ENCODE measurements at regions not wholly inside any gene's neighbourhood (a gene's known extent, or its start where the extent isn't known, plus 50 kb on each side); places are given as distances from the start of the nearest gene placed in this dataset.
A peak's percentile ranks its signal among the peaks of the same experiment; 100 is the strongest.

DNA sequence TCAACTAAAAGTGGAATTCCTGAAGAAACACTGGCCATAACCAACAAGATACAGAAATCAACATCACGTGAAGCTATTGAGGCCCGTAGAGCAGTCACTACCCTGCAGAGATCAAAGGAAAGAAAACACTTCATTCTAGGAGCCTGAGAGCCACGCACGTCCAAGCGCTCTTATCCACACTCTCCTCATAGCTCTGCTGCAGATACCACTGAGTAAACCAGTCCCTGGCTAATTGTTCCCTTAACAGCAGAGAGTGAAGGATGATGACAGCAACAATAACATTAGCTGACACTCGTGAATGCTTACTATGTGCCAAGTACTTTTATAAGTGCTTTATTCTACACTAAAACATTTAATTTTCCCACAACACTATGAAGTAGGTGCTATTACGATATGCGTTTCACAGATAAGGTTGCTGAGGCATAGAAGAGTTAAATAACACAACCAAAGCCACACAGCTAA lies 271.0 kb upstream of the GADL1 start:
- no peaks in the 10 kb centered on the region for H3K9me2 ChIP-seq (ENCODE audit: insufficient read depth)
- H3K9me3 ChIP-seq (ENCODE audit: low read depth) = no peaks in the 10 kb centered on the region
- DNase-seq = peak; percentile 36
- 21 to 22% methylated on average over 8 of the region's 8 CpGs for WGBS, 2 experiments (ENCODE audit: low coverage in 1 of 2, low lambda C conversion rate in 2 of 2, missing lambda C conversion rate in 2 of 2)
- peak overlapping the region; percentile 56 for H3K27ac ChIP-seq
- no peaks in the 10 kb centered on the region for H3K27me3 ChIP-seq (replicated peaks; ENCODE audit: insufficient read depth)
- H2AFZ ChIP-seq = peak overlapping the region; percentile 55
- peak overlapping the region; percentile 70 for H3K4me2 ChIP-seq (ENCODE audit: unreplicated experiment)
- no peaks in the 10 kb centered on the region for H4K20me1 ChIP-seq (ENCODE audit: insufficient read depth)
- H3K79me2 ChIP-seq (ENCODE audit: insufficient read depth) = no peaks in the 10 kb centered on the region
- H3K4me1 ChIP-seq (ENCODE audit: insufficient read depth) = peaks cover 35% of the 10 kb centered on the region
- in situ Hi-C loops (cut with MboI) = no loop called here
- peak overlapping the region; percentile 23; the same call in 1 of the 2 replicates for H3K9ac ChIP-seq
- TF ChIP-seq EZH2 (IDR thresholded peaks at IDR 0.05; ENCODE audit: insufficient read depth, poor library complexity, severe bottlenecking) (no peak), EZH2phosphoT487 (IDR thresholded peaks at IDR 0.05; ENCODE audit: insufficient read depth, low read depth) (no peak)
- peak overlapping the region; percentile 25 for H3K4me3 ChIP-seq
- no peaks in the 10 kb centered on the region for H3K36me3 ChIP-seq (ENCODE audit: low read depth)
- peaks cover 26% of the 10 kb centered on the region for H3F3A ChIP-seq (ENCODE audit: insufficient read depth)

DNA sequence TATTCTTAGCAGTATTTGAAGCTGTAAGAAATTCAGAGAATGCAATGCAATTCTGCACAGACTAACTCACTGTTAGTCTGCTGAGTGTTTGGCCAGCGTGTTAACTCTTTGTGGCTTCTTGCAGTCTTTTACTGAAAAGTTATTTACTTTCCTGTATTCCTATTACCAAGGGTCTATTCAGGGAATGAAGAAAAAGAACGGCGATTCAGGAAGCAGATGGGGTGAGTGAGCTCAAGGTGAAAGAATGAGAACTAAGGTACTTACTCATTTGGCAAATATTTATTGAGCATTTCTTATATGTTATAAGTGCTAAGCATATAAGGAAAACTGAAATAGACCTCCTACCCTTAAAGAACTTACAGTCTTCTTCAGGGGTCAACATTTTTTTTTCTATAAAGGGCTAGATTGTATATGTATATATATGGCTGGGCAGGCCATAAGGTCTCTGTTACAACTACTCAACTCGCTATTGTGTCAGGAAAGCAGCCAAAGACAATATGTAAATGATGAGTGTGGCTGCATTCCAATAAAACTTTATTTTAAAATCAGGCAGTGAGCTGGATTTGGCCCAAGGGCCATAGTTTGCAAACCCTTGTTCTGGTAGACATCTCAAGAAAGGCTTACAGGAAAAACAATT lies 271.9 kb upstream of the GADL1 start:
- peaks cover 45% of the 10 kb centered on the region for H3K4me1 ChIP-seq (ENCODE audit: insufficient read depth)
- peak overlapping the region; percentile 70 for H3K4me2 ChIP-seq (ENCODE audit: unreplicated experiment)
- WGBS, 2 experiments (ENCODE audit: low coverage in 1 of 2, low lambda C conversion rate in 2 of 2, missing lambda C conversion rate in 2 of 2) = 32 to 38% methylated on average over 4 of the region's 4 CpGs
- peak overlapping the region; percentile 23; the same call in 1 of the 2 replicates for H3K9ac ChIP-seq
- no peaks in the 10 kb centered on the region for H3K9me2 ChIP-seq (ENCODE audit: insufficient read depth)
- peak overlapping the region; percentile 56 for H3K27ac ChIP-seq
- H3K36me3 ChIP-seq (ENCODE audit: low read depth) = no peaks in the 10 kb centered on the region
- peak overlapping the region; percentile 55 for H2AFZ ChIP-seq
- H4K20me1 ChIP-seq (ENCODE audit: insufficient read depth) = no peaks in the 10 kb centered on the region
- DNase-seq = peak; percentile 66
- in situ Hi-C loops (cut with MboI) = no loop called here
- H3K4me3 ChIP-seq = peak overlapping the region; percentile 25
- no peaks in the 10 kb centered on the region for H3K9me3 ChIP-seq (ENCODE audit: low read depth)
- peaks cover 31% of the 10 kb centered on the region for H3F3A ChIP-seq (ENCODE audit: insufficient read depth)
- no peaks in the 10 kb centered on the region for H3K79me2 ChIP-seq (ENCODE audit: insufficient read depth)
- no peak for TF ChIP-seq EZH2 (IDR thresholded peaks at IDR 0.05; ENCODE audit: insufficient read depth, poor library complexity, severe bottlenecking)
- TF ChIP-seq EZH2phosphoT487 (IDR thresholded peaks at IDR 0.05; ENCODE audit: insufficient read depth, low read depth) = no peak
- H3K27me3 ChIP-seq (replicated peaks; ENCODE audit: insufficient read depth) = no peaks in the 10 kb centered on the region

- Histone ChIP-seq H3K4me2 (ENCODE audit: unreplicated experiment) (no peak overlapping the region), H3K4me1 (ENCODE audit: insufficient read depth) (peaks cover 57% of the 10 kb centered on the region), H2AFZ (no peak overlapping the region), H3K9ac (no peak overlapping the region), H4K20me1 (ENCODE audit: insufficient read depth) (no peaks in the 10 kb centered on the region), H3K79me2 (ENCODE audit: insufficient read depth) (no peaks in the 10 kb centered on the region), H3K27me3 (replicated peaks; ENCODE audit: insufficient read depth) (no peaks in the 10 kb centered on the region), H3K9me2 (ENCODE audit: insufficient read depth) (no peaks in the 10 kb centered on the region), H3F3A (ENCODE audit: insufficient read depth) (peaks cover 40% of the 10 kb centered on the region), H3K36me3 (ENCODE audit: low read depth) (no peaks in the 10 kb centered on the region), H3K27ac (no peak overlapping the region), H3K4me3 (no peak overlapping the region), H3K9me3 (ENCODE audit: low read depth) (no peaks in the 10 kb centered on the region)
- no peak for DNase-seq
- TF ChIP-seq EZH2phosphoT487 (IDR thresholded peaks at IDR 0.05; ENCODE audit: insufficient read depth, low read depth) = no peak
- TF ChIP-seq EZH2 (IDR thresholded peaks at IDR 0.05; ENCODE audit: insufficient read depth, poor library complexity, severe bottlenecking) = no peak
- in situ Hi-C loops (cut with MboI) = no loop called here
- 95 to 100% methylated on average over 3 of the region's 3 CpGs for WGBS, 2 experiments (ENCODE audit: low coverage in 1 of 2, low lambda C conversion rate in 2 of 2, missing lambda C conversion rate in 2 of 2)
Measured at GRCh38 chr3:31167666-31168065, 273.2 kb upstream of the GADL1 start.

DNA sequence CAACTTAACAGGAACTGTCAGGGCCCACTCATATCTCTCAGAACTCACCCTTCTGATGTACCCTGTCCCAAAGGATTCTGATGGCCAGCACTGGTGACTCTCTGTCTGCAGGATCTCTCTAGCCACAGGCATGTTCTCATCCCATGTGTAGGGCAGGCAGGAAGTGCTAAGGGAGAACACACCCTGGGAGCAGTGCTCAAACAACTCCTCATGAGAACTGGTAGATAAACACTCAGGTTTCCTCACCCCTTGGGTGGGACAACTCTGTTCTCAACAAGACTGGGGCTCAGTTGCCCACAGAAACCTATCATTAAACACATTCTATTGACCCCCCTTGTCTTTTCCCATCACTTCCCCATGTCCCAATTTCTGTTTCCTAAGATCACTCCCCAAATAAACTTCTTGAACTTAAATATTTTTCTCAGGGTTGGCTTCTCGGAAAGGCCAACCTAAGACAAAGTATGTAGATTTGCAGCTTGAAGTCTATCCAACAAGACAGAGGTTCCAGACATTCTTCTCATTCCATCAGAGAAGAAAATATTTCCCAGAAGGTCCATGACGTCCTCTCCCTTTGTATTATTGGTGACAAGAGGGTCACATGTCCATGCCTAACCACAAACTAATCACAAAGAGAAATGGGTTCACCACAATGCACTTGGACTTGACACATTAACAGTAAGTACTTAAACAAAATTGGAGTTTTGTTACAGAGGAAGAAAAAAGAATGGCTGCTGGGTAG lies 276.6 kb upstream of the GADL1 start:
- Histone ChIP-seq H3K79me2 (ENCODE audit: insufficient read depth) (no peaks in the 10 kb centered on the region), H3F3A (ENCODE audit: insufficient read depth) (peaks cover 30% of the 10 kb centered on the region), H3K4me2 (ENCODE audit: unreplicated experiment) (peak overlapping the region; percentile 57), H3K27me3 (replicated peaks; ENCODE audit: insufficient read depth) (no peaks in the 10 kb centered on the region), H3K9ac (peak overlapping the region; percentile 56), H3K4me3 (no peak overlapping the region), H3K36me3 (ENCODE audit: low read depth) (no peaks in the 10 kb centered on the region), H2AFZ (peak overlapping the region; percentile 66), H3K4me1 (ENCODE audit: insufficient read depth) (peaks cover 39% of the 10 kb centered on the region), H3K27ac (peak overlapping the region; percentile 91), H3K9me2 (ENCODE audit: insufficient read depth) (no peaks in the 10 kb centered on the region), H4K20me1 (ENCODE audit: insufficient read depth) (no peaks in the 10 kb centered on the region), H3K9me3 (ENCODE audit: low read depth) (no peaks in the 10 kb centered on the region)
- 5 to 13% methylated on average over 2 of the region's 2 CpGs for WGBS, 2 experiments (ENCODE audit: low coverage in 1 of 2, low lambda C conversion rate in 2 of 2, missing lambda C conversion rate in 2 of 2)
- in situ Hi-C loops (cut with MboI) = no loop called here
- TF ChIP-seq EZH2 (IDR thresholded peaks at IDR 0.05; ENCODE audit: insufficient read depth, poor library complexity, severe bottlenecking) (no peak), EZH2phosphoT487 (IDR thresholded peaks at IDR 0.05; ENCODE audit: insufficient read depth, low read depth) (0 out of 2 replicates have a peak, but pooled peaks have one; percentile 61)
- DNase-seq = peak; percentile 89

Measured in GM23248 (cell line).